ENCODE measurements at regions not wholly inside any gene's neighbourhood (a gene's known extent, or its start where the extent isn't known, plus 50 kb on each side); places are given as distances from the start of the nearest gene placed in this dataset.

- H3K27ac Mint-ChIP-seq: no peak overlapping the region
- Histone ChIP-seq H3K27ac (ENCODE audit: low read depth, low read length) (no peak overlapping the region), H3K4me3 (ENCODE audit: low read length in 2 of 2) (no peak overlapping the region), H3K36me3 (ENCODE audit: insufficient read depth, low read length) (no peaks in the 10 kb centered on the region), H3K27me3 (ENCODE audit: insufficient read depth, low read length) (no peaks in the 10 kb centered on the region), H3K9me3 (ENCODE audit: control insufficient read depth in 1 of 2, low read length in 2 of 2) (no peaks in the 10 kb centered on the region), H3K4me1 (ENCODE audit: insufficient read depth, low read length) (no peaks in the 10 kb centered on the region)
- ChIA-PET CTCF (ENCODE audit: partially characterized antibody) (no interaction called here), POLR2A (ENCODE audit: partially characterized antibody) (no interaction called here)
- intact Hi-C loops (cut with micrococcal nuclease): no loop called here
- no peak for DNase-seq
- H3K4me1 Mint-ChIP-seq: no peaks in the 10 kb centered on the region
- no peaks in the 10 kb centered on the region for H3K27me3 Mint-ChIP-seq
- no peak overlapping the region for H3K4me3 Mint-ChIP-seq
- H3K9me3 Mint-ChIP-seq: peaks cover 0 to 26% (median 9%) of the 10 kb centered on the region in 8 donors
- no peaks in the 10 kb centered on the region for H3K36me3 Mint-ChIP-seq
These were observed 361.9 kb upstream of the CDH6 start for GRCh38 chr5:30831605-30832004.

GRCh38 chr5:30831123-30831522 lies 362.4 kb upstream of the CDH6 start:
- Mint-ChIP-seq H3K27ac (no peak overlapping the region), H3K36me3 (no peaks in the 10 kb centered on the region), H3K27me3 (no peaks in the 10 kb centered on the region), H3K9me3 (peaks cover 0 to 27% (median 9%) of the 10 kb centered on the region in 8 donors), H3K4me3 (no peak overlapping the region), H3K4me1 (no peaks in the 10 kb centered on the region)
- no peak overlapping the region for H3K4me3 ChIP-seq (ENCODE audit: low read length in 2 of 2)
- CTCF ChIA-PET (ENCODE audit: partially characterized antibody): no interaction called here
- no peaks in the 10 kb centered on the region for H3K36me3 ChIP-seq (ENCODE audit: insufficient read depth, low read length)
- POLR2A ChIA-PET (ENCODE audit: partially characterized antibody): no interaction called here
- no peaks in the 10 kb centered on the region for H3K9me3 ChIP-seq (ENCODE audit: control insufficient read depth in 1 of 2, low read length in 2 of 2)
- DNase-seq: no peak
- no peaks in the 10 kb centered on the region for H3K4me1 ChIP-seq (ENCODE audit: insufficient read depth, low read length)
- no peak overlapping the region for H3K27ac ChIP-seq (ENCODE audit: low read depth, low read length)
- intact Hi-C loops (cut with micrococcal nuclease): no loop called here
- no peaks in the 10 kb centered on the region for H3K27me3 ChIP-seq (ENCODE audit: insufficient read depth, low read length)

GRCh38 chr5:30811298-30811697 lies 382.2 kb upstream of the CDH6 start:
- CTCF ChIA-PET (ENCODE audit: partially characterized antibody): no interaction called here
- POLR2A ChIA-PET (ENCODE audit: partially characterized antibody): no interaction called here
- Histone ChIP-seq H3K9me3 (ENCODE audit: control insufficient read depth in 1 of 2, low read length in 2 of 2) (no peaks in the 10 kb centered on the region), H3K27me3 (ENCODE audit: insufficient read depth, low read length) (no peaks in the 10 kb centered on the region), H3K36me3 (ENCODE audit: insufficient read depth, low read length) (no peaks in the 10 kb centered on the region), H3K27ac (ENCODE audit: low read depth, low read length) (no peak overlapping the region), H3K4me3 (ENCODE audit: low read length in 2 of 2) (no peak overlapping the region), H3K4me1 (ENCODE audit: insufficient read depth, low read length) (no peaks in the 10 kb centered on the region)
- Mint-ChIP-seq H3K4me3 (no peak overlapping the region), H3K9me3 (peaks cover 0 to 24% (median 7%) of the 10 kb centered on the region in 8 donors), H3K27ac (no peak overlapping the region), H3K4me1 (no peaks in the 10 kb centered on the region), H3K27me3 (no peaks in the 10 kb centered on the region), H3K36me3 (no peaks in the 10 kb centered on the region)
- no peak for DNase-seq
- intact Hi-C loops (cut with micrococcal nuclease): no loop called here

- H3K4me3 ChIP-seq (ENCODE audit: low read length in 2 of 2): no peak overlapping the region
These were observed 383.6 kb upstream of the CDH6 start for GRCh38 chr5:30809933-30810332.

GRCh38 chr5:30808996-30809395 lies 384.5 kb upstream of the CDH6 start:
- Histone ChIP-seq H3K27ac (ENCODE audit: low read depth, low read length) (no peak overlapping the region), H3K9me3 (ENCODE audit: control insufficient read depth in 1 of 2, low read length in 2 of 2) (no peaks in the 10 kb centered on the region), H3K4me3 (ENCODE audit: low read length in 2 of 2) (no peak overlapping the region), H3K27me3 (ENCODE audit: insufficient read depth, low read length) (no peaks in the 10 kb centered on the region), H3K36me3 (ENCODE audit: insufficient read depth, low read length) (no peaks in the 10 kb centered on the region), H3K4me1 (ENCODE audit: insufficient read depth, low read length) (no peaks in the 10 kb centered on the region)
- peaks cover 0 to 18% (median 13%) of the 10 kb centered on the region in 8 donors for H3K9me3 Mint-ChIP-seq
- H3K27me3 Mint-ChIP-seq: no peaks in the 10 kb centered on the region
- no peak for DNase-seq
- intact Hi-C loops (cut with micrococcal nuclease): no loop called here
- H3K4me1 Mint-ChIP-seq: no peaks in the 10 kb centered on the region
- ChIA-PET CTCF (ENCODE audit: partially characterized antibody) (no interaction called here), POLR2A (ENCODE audit: partially characterized antibody) (no interaction called here)
- H3K36me3 Mint-ChIP-seq: no peaks in the 10 kb centered on the region
- H3K27ac Mint-ChIP-seq: no peak overlapping the region
- no peak overlapping the region for H3K4me3 Mint-ChIP-seq

More at GRCh38 chr5:30809933-30810332, 383.6 kb upstream of the CDH6 start:
- H3K36me3 Mint-ChIP-seq: no peaks in the 10 kb centered on the region
- no peak for DNase-seq
- no peaks in the 10 kb centered on the region for H3K4me1 Mint-ChIP-seq
- H3K9me3 ChIP-seq (ENCODE audit: control insufficient read depth in 1 of 2, low read length in 2 of 2): no peaks in the 10 kb centered on the region
- H3K4me1 ChIP-seq (ENCODE audit: insufficient read depth, low read length): no peaks in the 10 kb centered on the region
- no peaks in the 10 kb centered on the region for H3K36me3 ChIP-seq (ENCODE audit: insufficient read depth, low read length)
- no peak overlapping the region for H3K27ac Mint-ChIP-seq
- ChIA-PET CTCF (ENCODE audit: partially characterized antibody) (no interaction called here), POLR2A (ENCODE audit: partially characterized antibody) (no interaction called here)
- H3K27me3 ChIP-seq (ENCODE audit: insufficient read depth, low read length): no peaks in the 10 kb centered on the region
- intact Hi-C loops (cut with micrococcal nuclease): no loop called here
- H3K4me3 Mint-ChIP-seq: no peak overlapping the region
- no peak overlapping the region for H3K27ac ChIP-seq (ENCODE audit: low read depth, low read length)
- no peaks in the 10 kb centered on the region for H3K27me3 Mint-ChIP-seq
- H3K9me3 Mint-ChIP-seq: peaks cover 0 to 16% (median 9%) of the 10 kb centered on the region in 8 donors

GRCh38 chr5:30804739-30805505 lies 388.6 kb upstream of the CDH6 start:
- no peak for DNase-seq
- no peaks in the 10 kb centered on the region for H3K4me1 ChIP-seq (ENCODE audit: insufficient read depth, low read length)
- H3K36me3 Mint-ChIP-seq: no peaks in the 10 kb centered on the region
- H3K27me3 Mint-ChIP-seq: no peaks in the 10 kb centered on the region
- H3K9me3 Mint-ChIP-seq: peaks cover 0 to 21% (median 13%) of the 10 kb centered on the region in 8 donors
- H3K36me3 ChIP-seq (ENCODE audit: insufficient read depth, low read length): no peaks in the 10 kb centered on the region
- H3K27me3 ChIP-seq (ENCODE audit: insufficient read depth, low read length): no peaks in the 10 kb centered on the region
- ChIA-PET CTCF (ENCODE audit: partially characterized antibody) (no interaction called here), POLR2A (ENCODE audit: partially characterized antibody) (no interaction called here)
- no peaks in the 10 kb centered on the region for H3K9me3 ChIP-seq (ENCODE audit: control insufficient read depth in 1 of 2, low read length in 2 of 2)
- no peaks in the 10 kb centered on the region for H3K4me1 Mint-ChIP-seq
- intact Hi-C loops (cut with micrococcal nuclease): no loop called here
- no peak overlapping the region for H3K4me3 Mint-ChIP-seq
- H3K27ac ChIP-seq (ENCODE audit: low read depth, low read length): no peak overlapping the region
- H3K4me3 ChIP-seq (ENCODE audit: low read length in 2 of 2): no peak overlapping the region
- H3K27ac Mint-ChIP-seq: no peak overlapping the region

- H3K4me3 Mint-ChIP-seq: no peak overlapping the region
- POLR2A ChIA-PET (ENCODE audit: partially characterized antibody): no interaction called here
- CTCF ChIA-PET (ENCODE audit: partially characterized antibody): no interaction called here
These were observed 390.4 kb upstream of the CDH6 start for GRCh38 chr5:30802961-30803705.

More at GRCh38 chr5:30802961-30803705, 390.4 kb upstream of the CDH6 start:
- H3K9me3 Mint-ChIP-seq: peaks cover 0 to 21% (median 11%) of the 10 kb centered on the region in 8 donors
- H3K27ac Mint-ChIP-seq: no peak overlapping the region
- no peaks in the 10 kb centered on the region for H3K36me3 Mint-ChIP-seq
- H3K36me3 ChIP-seq (ENCODE audit: insufficient read depth, low read length): no peaks in the 10 kb centered on the region
- no peaks in the 10 kb centered on the region for H3K9me3 ChIP-seq (ENCODE audit: control insufficient read depth in 1 of 2, low read length in 2 of 2)
- no peaks in the 10 kb centered on the region for H3K4me1 ChIP-seq (ENCODE audit: insufficient read depth, low read length)
- no peaks in the 10 kb centered on the region for H3K27me3 ChIP-seq (ENCODE audit: insufficient read depth, low read length)
- H3K27ac ChIP-seq (ENCODE audit: low read depth, low read length): no peak overlapping the region
- H3K4me3 ChIP-seq (ENCODE audit: low read length in 2 of 2): no peak overlapping the region
- H3K27me3 Mint-ChIP-seq: no peaks in the 10 kb centered on the region
- intact Hi-C loops (cut with micrococcal nuclease): no loop called here
- DNase-seq: no peak
- no peaks in the 10 kb centered on the region for H3K4me1 Mint-ChIP-seq

Measured in CD4-positive, alpha-beta memory T cell (primary cell).